ENCODE measurements at regions not wholly inside any gene's neighbourhood (a gene's known extent, or its start where the extent isn't known, plus 50 kb on each side); places are given as distances from the start of the nearest gene placed in this dataset.

DNA sequence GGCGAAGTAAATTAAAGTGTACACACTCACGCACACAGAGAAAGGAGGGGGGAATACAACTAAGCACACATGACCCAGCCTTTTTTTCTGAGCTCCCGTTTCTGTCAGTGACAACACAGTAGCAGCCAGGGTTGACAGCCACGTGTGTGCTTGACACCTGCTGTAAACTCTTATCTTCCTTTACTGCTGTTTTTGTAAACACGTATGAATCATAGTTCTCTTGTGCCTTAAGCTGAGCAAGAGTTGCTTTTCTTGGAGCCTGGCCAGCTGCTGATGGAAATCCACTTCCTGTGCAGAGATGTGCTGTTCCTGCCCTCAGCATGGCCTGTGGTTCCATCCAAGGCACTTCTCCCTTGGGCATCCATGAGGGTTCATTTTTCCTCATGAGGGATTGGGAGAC lies 561.9 kb downstream of the GALR1 start:
- TF ChIP-seq, protein P1, sequence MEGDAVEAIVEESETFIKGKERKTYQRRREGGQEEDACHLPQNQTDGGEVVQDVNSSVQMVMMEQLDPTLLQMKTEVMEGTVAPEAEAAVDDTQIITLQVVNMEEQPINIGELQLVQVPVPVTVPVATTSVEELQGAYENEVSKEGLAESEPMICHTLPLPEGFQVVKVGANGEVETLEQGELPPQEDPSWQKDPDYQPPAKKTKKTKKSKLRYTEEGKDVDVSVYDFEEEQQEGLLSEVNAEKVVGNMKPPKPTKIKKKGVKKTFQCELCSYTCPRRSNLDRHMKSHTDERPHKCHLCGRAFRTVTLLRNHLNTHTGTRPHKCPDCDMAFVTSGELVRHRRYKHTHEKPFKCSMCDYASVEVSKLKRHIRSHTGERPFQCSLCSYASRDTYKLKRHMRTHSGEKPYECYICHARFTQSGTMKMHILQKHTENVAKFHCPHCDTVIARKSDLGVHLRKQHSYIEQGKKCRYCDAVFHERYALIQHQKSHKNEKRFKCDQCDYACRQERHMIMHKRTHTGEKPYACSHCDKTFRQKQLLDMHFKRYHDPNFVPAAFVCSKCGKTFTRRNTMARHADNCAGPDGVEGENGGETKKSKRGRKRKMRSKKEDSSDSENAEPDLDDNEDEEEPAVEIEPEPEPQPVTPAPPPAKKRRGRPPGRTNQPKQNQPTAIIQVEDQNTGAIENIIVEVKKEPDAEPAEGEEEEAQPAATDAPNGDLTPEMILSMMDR (IDR thresholded peaks at IDR 0.05) = no peak
- TF ChIP-seq POLR2A (IDR thresholded peaks at IDR 0.05) = no peak
